K562 (cell line): ENCODE measurements at regions not wholly inside any gene's neighbourhood (a gene's known extent, or its start where the extent isn't known, plus 50 kb on each side); places are given as distances from the start of the nearest gene placed in this dataset.

Experiments used
- ATAC-seq: fragments of 200-7000 bp; cut with Tn5 transposase; 3 replicates; pipeline ENCODE4 v1.9.1; 2020; ENCODE audit warnings: moderate library complexity
- BruUV-seq: library from RNA; stranded (reverse); fragments of 400-500 nt; replicated peaks from 2 replicates; lab custom pipeline; 2021; lab: Mats Ljungman, UMichigan
- CTCF ChIA-PET: fragments of 300-600 bp; formaldehyde crosslinking; extraction: SDS; loops from one replicate; lab custom pipeline; 2021; ENCODE audit warnings: low intra/inter-chr PET ratio; lab: Yijun Ruan, JAX
- POLR2A ChIA-PET: fragments of 300-600, 350-650 bp; sonication (Branson Sonifier 250); formaldehyde crosslinking; extraction: SDS; loops from one replicate; lab custom pipeline; 2021; ENCODE audit warnings: antibody characterized with exemption, inconsistent platforms; lab: Yijun Ruan, JAX
- DNase-seq, 4 experiments: peaks; one replicate each; pipeline versions ENCODE4 v3.0.0 to v3.0.0-alpha.2; 2011 to 2018; ENCODE audit warnings: low spot score in 3 of 4, mixed read lengths in 3 of 4; ENCODE audit errors: extremely low read depth in 1 of 4
- FAIRE-seq: peaks from 2 replicates; lab custom pipeline; 2011; peaks lifted over from hg19 to GRCh38; lab: Jason Lieb, UNC
- H2AFZ ChIP-seq: 2 replicates; pipeline ENCODE4 v1.6.0; 2011; ENCODE audit warnings: low read depth, low read length, control low read depth, inconsistent platforms
- H3K27ac ChIP-seq: fragments of 200-600 bp; 3 replicates; pipeline ENCODE4 v1.8.0; 2011; ENCODE audit warnings: low read depth, mild to moderate bottlenecking, control low read depth, inconsistent platforms, low read length, moderate library complexity, mixed read lengths; ENCODE audit errors: extremely low read depth
- H3K27me3 ChIP-seq, 2 experiments: fragments of 300-600 bp in 1 of 2; 2 replicates in 1 of 2; 3 replicates in 1 of 2; pipeline versions ENCODE4 v1.6.0 to v1.8.0; 2011; ENCODE audit warnings: inconsistent platforms in 2 of 2, low read length in 2 of 2, mild to moderate bottlenecking in 1 of 2, mixed read lengths in 1 of 2, moderate library complexity in 1 of 2; ENCODE audit not compliant: control insufficient read depth in 2 of 2, insufficient read depth in 2 of 2
- H3K36me3 ChIP-seq: fragments of 300-600 bp; 3 replicates; pipeline ENCODE4 v1.8.0; 2011; ENCODE audit warnings: mild to moderate bottlenecking, low read length, inconsistent platforms; ENCODE audit not compliant: control insufficient read depth, insufficient read depth
- H3K4me1 ChIP-seq, 2 experiments: fragments of 200-600 bp in 1 of 2; replicated peaks in 1 of 2; 2 replicates in 1 of 2; 3 replicates in 1 of 2; pipeline versions ENCODE4 v1.5.1 to v1.8.0; 2011; ENCODE audit warnings: inconsistent platforms in 2 of 2, low read length in 2 of 2, mild to moderate bottlenecking in 1 of 2, mixed read lengths in 1 of 2, moderate library complexity in 1 of 2; ENCODE audit not compliant: control insufficient read depth in 2 of 2, insufficient read depth in 2 of 2
- H3K4me2 ChIP-seq: 2 replicates; pipeline ENCODE4 v1.6.1; 2011; ENCODE audit warnings: low read length, control low read depth, inconsistent platforms, mixed read lengths; ENCODE audit not compliant: insufficient read depth
- H3K4me3 ChIP-seq: fragments of 200-600 bp; sonication (generic), shearing (Covaris generic); 2 replicates; pipeline ENCODE4 v1.5.1; 2016; ENCODE audit warnings: control low read depth, inconsistent platforms
- H3K79me2 ChIP-seq: fragments of 200-600 bp; 3 replicates; pipeline ENCODE4 v1.8.0; 2011; ENCODE audit warnings: low read length, inconsistent platforms; ENCODE audit not compliant: control insufficient read depth, insufficient read depth
- H3K9ac ChIP-seq, 2 experiments: 2 replicates each; pipeline versions ENCODE4 v1.6.0 to v1.6.1; 2011; ENCODE audit warnings: low read depth in 2 of 2, low read length in 2 of 2, control low read depth in 1 of 2, inconsistent platforms in 1 of 2, mild to moderate bottlenecking in 1 of 2, mixed read lengths in 1 of 2; ENCODE audit not compliant: insufficient read depth in 1 of 2
- H3K9me1 ChIP-seq: one replicate; pipeline ENCODE4 v1.6.0; 2011; ENCODE audit warnings: inconsistent platforms, mild to moderate bottlenecking, low read length, moderate library complexity; ENCODE audit not compliant: control insufficient read depth, insufficient read depth
- H3K9me3 ChIP-seq: replicated peaks from 2 replicates; pipeline ENCODE4 v1.5.1; 2011; ENCODE audit warnings: low read depth, low read length, inconsistent platforms; ENCODE audit not compliant: control insufficient read depth, insufficient read depth
- H4K20me1 ChIP-seq: replicated peaks from 2 replicates; pipeline ENCODE4 v1.6.1; 2011; ENCODE audit warnings: low read length, inconsistent platforms, mixed read lengths; ENCODE audit not compliant: control insufficient read depth, insufficient read depth
- ARHGAP35 ChIP-seq: fragments of 450-650 bp; IDR thresholded peaks from 2 replicates; pipeline ENCODE4 v1.6.1; 2018; ENCODE audit not compliant: partially characterized antibody
- GTF2E2 ChIP-seq: fragments of 200-800 bp; sonication (Bioruptor generic); IDR thresholded peaks from 2 replicates; pipeline ENCODE4 v1.6.1; 2016; ENCODE audit warnings: missing genetic modification characterization, missing compliant biosample characterization
- GTF3C2 ChIP-seq: IDR thresholded peaks from 3 replicates; pipeline ENCODE4 v1.6.1; 2011; ENCODE audit warnings: borderline replicate concordance, mild to moderate bottlenecking, moderate library complexity; ENCODE audit not compliant: insufficient read length; ENCODE audit errors: extremely low read depth
- NCOA2 ChIP-seq, 2 experiments: fragments of 450-650 bp; IDR thresholded peaks; 2 replicates each; pipeline ENCODE4 v1.6.1; 2018; ENCODE audit warnings: mild to moderate bottlenecking in 2 of 2, moderate library complexity in 1 of 2; ENCODE audit not compliant: partially characterized antibody in 2 of 2
- POU5F1 ChIP-seq: fragments of 150-350 bp; IDR thresholded peaks from 2 replicates; pipeline ENCODE4 v1.6.1; 2014; ENCODE audit warnings: borderline replicate concordance, low read length, low read depth, mild to moderate bottlenecking; ENCODE audit not compliant: partially characterized antibody
- RNF2 ChIP-seq: sonication (generic); IDR thresholded peaks from 2 replicates; pipeline ENCODE4 v1.6.1; 2016
- TBP ChIP-seq: optimal IDR thresholded peaks from 2 replicates; pipeline ENCODE3; 2011; ENCODE audit warnings: low read depth, low read length, improper control_type of control experiment
- ZBTB2 ChIP-seq: fragments of 450-650 bp; IDR thresholded peaks from 2 replicates; pipeline ENCODE4 v1.6.1; 2016; ENCODE audit warnings: antibody characterized with exemption
- ZNF696 ChIP-seq: fragments of 250-450 bp; sonication (Bioruptor Pico); conservative IDR thresholded peaks from 2 replicates; pipeline ENCODE4 v1.4.0; 2020; ENCODE audit warnings: mild to moderate bottlenecking, moderate library complexity
- ZNF76 ChIP-seq: fragments of 250-450 bp; sonication (Bioruptor Pico); IDR thresholded peaks from 2 replicates; pipeline ENCODE4 v1.4.0; 2020; ENCODE audit warnings: mild to moderate bottlenecking, moderate library complexity, borderline replicate concordance
- ZNF766 ChIP-seq: fragments of 200-800 bp; sonication (Bioruptor generic); conservative IDR thresholded peaks from 2 replicates; pipeline ENCODE4 v1.6.1; 2016; ENCODE audit warnings: missing genetic modification characterization, missing compliant biosample characterization
- WGBS: fragments of 100-300 bp; shearing (Covaris generic); methylation state at CpG from one replicate; pipeline ENCODE4 v1.1.6; 2016; ENCODE audit warnings: low coverage, mixed read lengths; ENCODE audit not compliant: insufficient coverage; ENCODE audit errors: missing lambda C conversion rate; 5-methylcytosine and 5-hydroxymethylcytosine counted together
- in situ Hi-C: fragments of 300-500 bp; cut with MboI; formaldehyde crosslinking; loops from 4 replicates; pipeline ENCODE4 v1.15.0; 2018; ENCODE audit warnings: inconsistent platforms, mixed read lengths
- intact Hi-C: fragments of 100-400 bp; cut with micrococcal nuclease; formaldehyde crosslinking; loops from 2 replicates; pipeline ENCODE4 v1.14.2; 2022

GRCh38 chr6:85887461-85887860 is 244.8 kb upstream of the SYNCRIP start:
- Histone ChIP-seq H3K9ac (no peak overlapping the region), H2AFZ (no peak overlapping the region), H3K9me1 (no peaks in the 10 kb centered on the region), H3K36me3 (no peaks in the 10 kb centered on the region), H3K4me3 (no peak overlapping the region), H3K27ac (no peak overlapping the region), H4K20me1 (no peaks in the 10 kb centered on the region), H3K27me3 (no peaks in the 10 kb centered on the region), H3K79me2 (no peaks in the 10 kb centered on the region), H3K9me3 (no peaks in the 10 kb centered on the region), H3K4me1 (no peaks in the 10 kb centered on the region), H3K4me2 (no peak overlapping the region)
- CTCF ChIA-PET = no interaction called here
- no TSS peak for BruUV-seq
- DNase-seq (no peak), ATAC-seq (no peak), FAIRE-seq (no peak)
- intact Hi-C loops = no loop called here
- POLR2A ChIA-PET = no interaction called here
- in situ Hi-C loops = no loop called here
- TF ChIP-seq ZBTB2 = no peak
- no peak for TF ChIP-seq RNF2
- no peak for TF ChIP-seq NCOA2 (IDR thresholded peaks at IDR 0.05; ENCODE audit: partially characterized antibody in 2 of 2)
- no peak for TF ChIP-seq GTF2E2
- TF ChIP-seq ARHGAP35 = no peak

- Histone ChIP-seq H3K4me2 (no peak overlapping the region), H3K36me3 (no peaks in the 10 kb centered on the region), H3K4me3 (no peak overlapping the region), H4K20me1 (no peaks in the 10 kb centered on the region), H3K9me1 (no peaks in the 10 kb centered on the region), H3K4me1 (no peaks in the 10 kb centered on the region), H3K9ac (no peak overlapping the region), H3K9me3 (no peaks in the 10 kb centered on the region), H3K79me2 (no peaks in the 10 kb centered on the region), H2AFZ (no peak overlapping the region), H3K27ac (no peak overlapping the region), H3K27me3 (0 out of 5 replicates have a peak, but pooled peaks cover 0 to under 1% of the 10 kb centered on the region in 2 experiments)
- no peak for ATAC-seq
- in situ Hi-C loops (no loop called here), intact Hi-C loops (no loop called here)
- POLR2A ChIA-PET = interaction anchor here (0.5 kb wide), 1 partner anchor 51 kb away, joined by 3 read pairs; no protein-coding TSS in a partner anchor
- 4% methylated on average over 5 of the region's 5 CpGs for WGBS
- CTCF ChIA-PET = no interaction called here
- FAIRE-seq = no peak
- no TSS peak for BruUV-seq
- no peak for DNase-seq
- TF ChIP-seq TBP (no peak), RNF2 (no peak), ZNF696 (CRISPR knock-in tag) (no peak), ZNF76 (CRISPR knock-in tag) (no peak), ZNF766 (no peak), GTF3C2 (no peak), POU5F1 (no peak)
These were observed 226.0 kb upstream of the SYNCRIP start for GRCh38 chr6:85868685-85869084.
